GM12878 (cell line): ENCODE measurements at regions not wholly inside any gene's neighbourhood (a gene's known extent, or its start where the extent isn't known, plus 50 kb on each side); places are given as distances from the start of the nearest gene placed in this dataset.

ENCODE experiments used
- ATAC-seq: fragments of 200-7000 bp; cut with Tn5 transposase; 3 replicates; pipeline ENCODE4 v1.9.1; 2020; ENCODE audit warnings: mild to moderate bottlenecking, moderate library complexity
- BruUV-seq: library from RNA; stranded (reverse); fragments of 400-500 nt; replicated peaks from 2 replicates; lab custom pipeline; 2021; lab: Mats Ljungman, UMichigan
- CTCF ChIA-PET: fragments of 300-600 bp; sonication (Branson Sonifier 250); formaldehyde crosslinking; extraction: SDS; loops from one replicate; lab custom pipeline; 2021; ENCODE audit warnings: inconsistent platforms; lab: Yijun Ruan, JAX
- POLR2A ChIA-PET: fragments of 350-600 bp; formaldehyde crosslinking; extraction: SDS; loops from one replicate; lab custom pipeline; 2021; ENCODE audit warnings: inconsistent platforms; lab: Charles Lee
- RAD21 ChIA-PET: fragments of 300-600 bp; sonication (Branson Sonifier 250); formaldehyde crosslinking; loops from one replicate; lab custom pipeline; 2023; ENCODE audit warnings: antibody characterized with exemption; ENCODE audit not compliant: unreplicated experiment; lab: Charles Lee
- SMC1A ChIA-PET: fragments of 300-600 bp; sonication (Branson Sonifier 250); formaldehyde crosslinking; loops from one replicate; lab custom pipeline; 2023; ENCODE audit not compliant: unreplicated experiment, uncharacterized antibody; lab: Charles Lee
- DNase-seq: peaks from one replicate; pipeline ENCODE4 v3.0.0-alpha.2; 2011; ENCODE audit warnings: low read depth, low spot score
- FAIRE-seq: peaks from 3 replicates; lab custom pipeline; 2011; peaks lifted over from hg19 to GRCh38; lab: Jason Lieb, UNC
- H2AFZ ChIP-seq: 2 replicates; pipeline ENCODE4 v1.6.0; 2011; ENCODE audit warnings: low read depth, low read length, control low read depth; ENCODE audit not compliant: control insufficient read depth
- H3K27ac ChIP-seq: 2 replicates; pipeline ENCODE4 v1.5.1; 2011; ENCODE audit warnings: control low read depth; ENCODE audit not compliant: control insufficient read depth, insufficient read depth
- H3K27me3 ChIP-seq, 2 experiments: replicated peaks in 1 of 2; 2 replicates each; pipeline versions ENCODE4 v1.6.0 to v1.6.1; 2011; ENCODE audit warnings: low read length in 1 of 2; ENCODE audit not compliant: control insufficient read depth in 2 of 2, insufficient read depth in 2 of 2
- H3K36me3 ChIP-seq, 2 experiments: 2 replicates each; pipeline ENCODE4 v1.5.1; 2011; ENCODE audit warnings: low read length in 1 of 2; ENCODE audit not compliant: control insufficient read depth in 2 of 2, insufficient read depth in 2 of 2
- H3K4me1 ChIP-seq: 2 replicates; pipeline ENCODE4 v1.6.1; 2011; ENCODE audit warnings: mild to moderate bottlenecking, low read length, moderate library complexity, mixed read lengths; ENCODE audit not compliant: control insufficient read depth, insufficient read depth
- H3K4me2 ChIP-seq: 2 replicates; pipeline ENCODE4 v1.6.0; 2011; ENCODE audit warnings: control low read depth; ENCODE audit not compliant: control insufficient read depth, insufficient read depth
- H3K4me3 ChIP-seq: fragments of 200-600 bp; sonication (generic); 2 replicates; pipeline ENCODE4 v1.5.1; 2016
- H3K79me2 ChIP-seq: 2 replicates; pipeline ENCODE4 v1.6.0; 2011; ENCODE audit warnings: low read length; ENCODE audit not compliant: control insufficient read depth, insufficient read depth
- H3K9ac ChIP-seq: 2 replicates; pipeline ENCODE4 v1.8.0; 2011; ENCODE audit warnings: low read length, control low read depth, mixed read lengths; ENCODE audit not compliant: control insufficient read depth, insufficient read depth
- H3K9me3 ChIP-seq: replicated peaks from 3 replicates; pipeline ENCODE4 v1.5.1; 2011; ENCODE audit warnings: mild to moderate bottlenecking, low read length; ENCODE audit not compliant: control insufficient read depth, insufficient read depth
- H4K20me1 ChIP-seq: 2 replicates; pipeline ENCODE4 v1.6.0; 2011; ENCODE audit not compliant: control insufficient read depth, insufficient read depth
- E4F1 ChIP-seq: fragments of 450-650 bp; IDR thresholded peaks from 2 replicates; pipeline ENCODE4 v1.6.1; 2018; ENCODE audit warnings: borderline replicate concordance, mild to moderate bottlenecking; ENCODE audit not compliant: partially characterized antibody
- HSF1 ChIP-seq: fragments of 150-350 bp; IDR thresholded peaks from 2 replicates; pipeline ENCODE4 v1.6.1; 2014; ENCODE audit warnings: mild to moderate bottlenecking, low read depth, low read length
- MLLT1 ChIP-seq: fragments of 450-650 bp; IDR thresholded peaks from 2 replicates; pipeline ENCODE4 v1.6.1; 2016; ENCODE audit warnings: mild to moderate bottlenecking
- SIX5 ChIP-seq: IDR thresholded peaks from 2 replicates; pipeline ENCODE4 v1.6.1; 2011; ENCODE audit warnings: mild to moderate bottlenecking, low read depth, low read length, moderate library complexity; ENCODE audit not compliant: severe bottlenecking
- SREBF2 ChIP-seq: IDR thresholded peaks from 2 replicates; pipeline ENCODE4 v1.6.1; 2012; ENCODE audit warnings: mild to moderate bottlenecking, low read length
- SRF ChIP-seq, 2 experiments: IDR thresholded peaks; 2 replicates each; pipeline ENCODE4 v1.6.1; 2011; ENCODE audit warnings: low read depth in 2 of 2, low read length in 2 of 2, mild to moderate bottlenecking in 1 of 2, moderate library complexity in 1 of 2
- WGBS: methylation state at CpG from one replicate; pipeline ENCODE4 v1.1.6; 2016; ENCODE audit warnings: low lambda C conversion rate; ENCODE audit not compliant: insufficient replicate concordance, insufficient coverage; ENCODE audit errors: missing lambda C conversion rate; 5-methylcytosine and 5-hydroxymethylcytosine counted together
- in situ Hi-C: fragments of 300-500 bp; cut with MboI; formaldehyde crosslinking; loops from 9 replicates; pipeline ENCODE4 v1.14.3; 2018; ENCODE audit warnings: mixed read lengths
- intact Hi-C: fragments of 100-400 bp; cut with micrococcal nuclease; formaldehyde crosslinking; loops from one replicate; pipeline ENCODE4 v1.14.2; 2022; ENCODE audit not compliant: unreplicated experiment

- H3K4me3 ChIP-seq: no peak overlapping the region
- no TSS peak for BruUV-seq
- FAIRE-seq: no peak
- ChIA-PET CTCF (no interaction called here), POLR2A (no interaction called here), SMC1A (interaction anchor here (1.3 kb wide), 1 partner anchor 10 kb away, joined by 3 read pairs; no protein-coding TSS in a partner anchor), RAD21 (no interaction called here)
- in situ Hi-C loops: no loop called here
- intact Hi-C loops: no loop called here
- no peak overlapping the region for H3K9ac ChIP-seq
- no peaks in the 10 kb centered on the region for H3K9me3 ChIP-seq
- H3K4me2 ChIP-seq: no peak overlapping the region
- WGBS: 9% methylated on average over 6 of the region's 6 CpGs
- no peak for ATAC-seq
- no peak for TF ChIP-seq MLLT1
- no peak for TF ChIP-seq HSF1
- no peak for TF ChIP-seq E4F1
- no peak for TF ChIP-seq SREBF2
- no peak for TF ChIP-seq SIX5
- TF ChIP-seq SRF (IDR thresholded peaks at IDR 0.05; ENCODE audit: low read depth in 2 of 2, low read length in 2 of 2): no peak
- no peaks in the 10 kb centered on the region for H3K4me1 ChIP-seq
- no peaks in the 10 kb centered on the region for H4K20me1 ChIP-seq
- no peaks in the 10 kb centered on the region for H3K79me2 ChIP-seq
- H3K27ac ChIP-seq: no peak overlapping the region
- no peak for DNase-seq
- no peaks in the 10 kb centered on the region for H3K36me3 ChIP-seq
- no peak overlapping the region for H2AFZ ChIP-seq
- no peaks in the 10 kb centered on the region for H3K27me3 ChIP-seq
Measured at GRCh38 chr7:50953303-50953702, 170.6 kb upstream of the GRB10 start.
